ENCODE measurements at regions not wholly inside any gene's neighbourhood (a gene's known extent, or its start where the extent isn't known, plus 50 kb on each side); places are given as distances from the start of the nearest gene placed in this dataset.

- TF ChIP-seq, protein P1, sequence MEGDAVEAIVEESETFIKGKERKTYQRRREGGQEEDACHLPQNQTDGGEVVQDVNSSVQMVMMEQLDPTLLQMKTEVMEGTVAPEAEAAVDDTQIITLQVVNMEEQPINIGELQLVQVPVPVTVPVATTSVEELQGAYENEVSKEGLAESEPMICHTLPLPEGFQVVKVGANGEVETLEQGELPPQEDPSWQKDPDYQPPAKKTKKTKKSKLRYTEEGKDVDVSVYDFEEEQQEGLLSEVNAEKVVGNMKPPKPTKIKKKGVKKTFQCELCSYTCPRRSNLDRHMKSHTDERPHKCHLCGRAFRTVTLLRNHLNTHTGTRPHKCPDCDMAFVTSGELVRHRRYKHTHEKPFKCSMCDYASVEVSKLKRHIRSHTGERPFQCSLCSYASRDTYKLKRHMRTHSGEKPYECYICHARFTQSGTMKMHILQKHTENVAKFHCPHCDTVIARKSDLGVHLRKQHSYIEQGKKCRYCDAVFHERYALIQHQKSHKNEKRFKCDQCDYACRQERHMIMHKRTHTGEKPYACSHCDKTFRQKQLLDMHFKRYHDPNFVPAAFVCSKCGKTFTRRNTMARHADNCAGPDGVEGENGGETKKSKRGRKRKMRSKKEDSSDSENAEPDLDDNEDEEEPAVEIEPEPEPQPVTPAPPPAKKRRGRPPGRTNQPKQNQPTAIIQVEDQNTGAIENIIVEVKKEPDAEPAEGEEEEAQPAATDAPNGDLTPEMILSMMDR (IDR thresholded peaks at IDR 0.05), result no peak
- TF ChIP-seq POLR2A (IDR thresholded peaks at IDR 0.05), result no peak
These were observed 74.9 kb downstream of the TTC32 start for GRCh38 chr2:19826874-19827273.

All from right lobe of liver (tissue), 4 donors.